Endothelial cell of umbilical vein (primary cell): ENCODE measurements at regions not wholly inside any gene's neighbourhood (a gene's known extent, or its start where the extent isn't known, plus 50 kb on each side); places are given as distances from the start of the nearest gene placed in this dataset.

Source experiments
- BruUV-seq: library from RNA; stranded (reverse); fragments of 400-500 nt; replicated peaks from 2 replicates; lab custom pipeline; 2021; lab: Mats Ljungman, UMichigan
- CTCF ChIA-PET: fragments of 300-600, 350-600 bp; sonication (Branson Sonifier 250); formaldehyde crosslinking; loops from one replicate; lab custom pipeline; 2021; ENCODE audit warnings: antibody characterized with exemption, inconsistent platforms; lab: Charles Lee
- POLR2A ChIA-PET: fragments of 300-600, 350-600 bp; sonication (Branson Sonifier 250); formaldehyde crosslinking; loops from one replicate; lab custom pipeline; 2021; ENCODE audit warnings: antibody characterized with exemption, inconsistent platforms; lab: Charles Lee
- DNase-seq: peaks from one replicate; pipeline ENCODE4 v3.0.0-alpha.2; 2011; ENCODE audit warnings: low read depth, low spot score
- FAIRE-seq: peaks from 2 replicates; lab custom pipeline; 2011; peaks lifted over from hg19 to GRCh38; lab: Jason Lieb, UNC
- H2AFZ ChIP-seq: 2 replicates; pipeline ENCODE4 v1.6.0; 2012; ENCODE audit warnings: low read depth, low read length, control low read depth, inconsistent platforms
- H3K27ac ChIP-seq: 2 replicates; pipeline ENCODE4 v1.5.1; 2011; ENCODE audit warnings: low read depth, mild to moderate bottlenecking, control low read depth, low read length, moderate library complexity; ENCODE audit not compliant: insufficient read depth
- H3K27me3 ChIP-seq, 2 experiments: 2 replicates each; pipeline versions ENCODE4 v1.6.0 to v1.6.1; 2011; ENCODE audit warnings: low read length in 2 of 2, mixed read lengths in 1 of 2; ENCODE audit not compliant: control insufficient read depth in 2 of 2, insufficient read depth in 2 of 2
- H3K36me3 ChIP-seq, 2 experiments: 2 replicates in 1 of 2; 3 replicates in 1 of 2; pipeline ENCODE4 v1.5.1; 2011; ENCODE audit warnings: low read length in 2 of 2, mild to moderate bottlenecking in 1 of 2, moderate library complexity in 1 of 2; ENCODE audit not compliant: control insufficient read depth in 2 of 2, insufficient read depth in 2 of 2; ENCODE audit errors: extremely low read depth in 1 of 2
- H3K4me1 ChIP-seq: 3 replicates; pipeline ENCODE4 v1.5.1; 2011; ENCODE audit warnings: mild to moderate bottlenecking, low read length; ENCODE audit not compliant: control insufficient read depth, insufficient read depth; ENCODE audit errors: extremely low read depth
- H3K4me2 ChIP-seq: 2 replicates; pipeline ENCODE4 v1.6.1; 2011; ENCODE audit warnings: low read length, control low read depth, mixed read lengths; ENCODE audit not compliant: insufficient read depth
- H3K4me3 ChIP-seq, 3 experiments: fragments of 200-600 bp in 1 of 3; sonication (generic), shearing (Covaris generic) in 1 of 3; replicated peaks in 1 of 3; 2 replicates each; pipeline ENCODE4 v1.5.1; 2011 to 2016; ENCODE audit warnings: control low read depth in 3 of 3, low read length in 3 of 3, mild to moderate bottlenecking in 2 of 3, inconsistent platforms in 1 of 3, low read depth in 1 of 3, moderate library complexity in 1 of 3; ENCODE audit not compliant: insufficient read depth in 1 of 3
- H3K79me2 ChIP-seq: 2 replicates; pipeline ENCODE4 v1.6.0; 2012; ENCODE audit warnings: low read length, inconsistent platforms; ENCODE audit not compliant: control insufficient read depth, insufficient read depth
- H3K9ac ChIP-seq: replicated peaks from 2 replicates; pipeline ENCODE3; 2011; ENCODE audit warnings: low read length, control low read depth; ENCODE audit not compliant: insufficient read depth; ENCODE audit errors: extremely low read depth
- H3K9me1 ChIP-seq: replicated peaks from 3 replicates; pipeline ENCODE4 v1.6.0; 2011; ENCODE audit warnings: mild to moderate bottlenecking, low read length; ENCODE audit not compliant: control insufficient read depth, insufficient read depth; ENCODE audit errors: extremely low read depth
- H3K9me3 ChIP-seq: replicated peaks from 2 replicates; pipeline ENCODE4 v1.5.1; 2012; ENCODE audit warnings: low read length, inconsistent platforms; ENCODE audit not compliant: control insufficient read depth, insufficient read depth
- H4K20me1 ChIP-seq: replicated peaks from 2 replicates; pipeline ENCODE3; 2011; ENCODE audit warnings: mild to moderate bottlenecking, low read length; ENCODE audit not compliant: control insufficient read depth, insufficient read depth; ENCODE audit errors: extremely low read depth
- EZH2 ChIP-seq: IDR thresholded peaks from 2 replicates; pipeline ENCODE4 v1.6.1; 2012; ENCODE audit warnings: borderline replicate concordance, low read depth, mild to moderate bottlenecking, moderate library complexity, low read length, inconsistent platforms; ENCODE audit not compliant: severe bottlenecking
- FOS ChIP-seq: IDR thresholded peaks from 2 replicates; pipeline ENCODE4 v1.6.1; 2011; ENCODE audit warnings: mild to moderate bottlenecking, low read length, moderate library complexity, borderline replicate concordance; ENCODE audit not compliant: insufficient read depth
- GATA2 ChIP-seq: IDR thresholded peaks from 2 replicates; pipeline ENCODE4 v1.7.0; 2011; ENCODE audit warnings: low read depth, mild to moderate bottlenecking, moderate library complexity, mixed read lengths, low read length; ENCODE audit not compliant: insufficient read length, insufficient read depth
- JUN ChIP-seq: IDR thresholded peaks from 2 replicates; pipeline ENCODE4 v1.6.1; 2011; ENCODE audit warnings: borderline replicate concordance, low read depth; ENCODE audit not compliant: insufficient read length, insufficient read depth
- MYC ChIP-seq: IDR thresholded peaks from one replicate; pipeline ENCODE4 v1.6.1; 2011; ENCODE audit warnings: mild to moderate bottlenecking, low read depth, low read length
- POLR2A ChIP-seq: IDR thresholded peaks from 2 replicates; pipeline ENCODE4 v1.6.1; 2012; ENCODE audit warnings: low read depth, mild to moderate bottlenecking, control low read depth, low read length
- POLR2AphosphoS5 ChIP-seq: IDR thresholded peaks from 2 replicates; pipeline ENCODE4 v1.6.1; 2012; ENCODE audit warnings: low read depth, mild to moderate bottlenecking, control low read depth, low read length, moderate library complexity; ENCODE audit not compliant: insufficient read depth
- dilution Hi-C: fragments of 300-500 bp; cut with MboI; formaldehyde crosslinking; loops from one replicate; pipeline ENCODE4 v1.15.0; 2019; ENCODE audit warnings: low sequenced_read_pairs; ENCODE audit not compliant: extremely low pct_ligation_motif_present
- intact Hi-C: fragments of 100-400 bp; cut with micrococcal nuclease; formaldehyde crosslinking; loops from one replicate; pipeline ENCODE4 v1.10.0; 2022
- TF ChIP-seq, protein P1 (sequence below): IDR thresholded peaks from 2 replicates; pipeline ENCODE4 v1.6.1; 2011; ENCODE audit not compliant: insufficient read depth, insufficient read length
- TF ChIP-seq, protein P2 (sequence below), 2 donors: IDR thresholded peaks; 1 replicate in 1 of 2; 2 replicates in 1 of 2; pipeline ENCODE4 v1.5.1; 2011; ENCODE audit warnings: low read length in 2 of 2, mild to moderate bottlenecking in 2 of 2, moderate library complexity in 2 of 2, control low read depth in 1 of 2, inconsistent platforms in 1 of 2, low read depth in 1 of 2; ENCODE audit not compliant: insufficient read depth in 1 of 2; ENCODE audit errors: extremely low read depth in 1 of 2

- CTCF ChIA-PET = interaction anchor here (0.8 to 2.1 kb wide), 2 partner anchors 16 to 28 kb away, joined by 3 to 5 read pairs; no protein-coding TSS in a partner anchor
- intact Hi-C loops = no loop called here
Observed at GRCh38 chr21:33169359-33169758, 60.4 kb upstream of the IFNAR2 start.

GRCh38 chr21:33171616-33172169 lies 58.0 kb upstream of the IFNAR2 start:
- POLR2A ChIA-PET = no interaction called here
- Histone ChIP-seq H4K20me1 (no peaks in the 10 kb centered on the region), H3K27me3 (peaks cover 9 to 22% of the 10 kb centered on the region in 2 experiments), H3K9ac (no peak overlapping the region), H3K9me3 (no peaks in the 10 kb centered on the region), H3K4me1 (no peaks in the 10 kb centered on the region), H2AFZ (no peak overlapping the region), H3K27ac (no peak overlapping the region), H3K4me2 (no peak overlapping the region), H3K9me1 (no peaks in the 10 kb centered on the region), H3K79me2 (no peaks in the 10 kb centered on the region), H3K4me3 (no peak overlapping the region), H3K36me3 (no peaks in the 10 kb centered on the region)
- BruUV-seq = no TSS peak
- CTCF ChIA-PET = interaction anchor here (0.6 to 1.0 kb wide), 2 partner anchors 25 to 571 kb away, joined by 3 read pairs; no protein-coding TSS in a partner anchor
- DNase-seq (no peak), FAIRE-seq (no peak)
- intact Hi-C loops (no loop called here), dilution Hi-C loops (no loop called here)
- TF ChIP-seq EZH2 (no peak), POLR2A (no peak), GATA2 (no peak), POLR2AphosphoS5 (no peak), MYC (no peak), FOS (no peak), JUN (no peak)
- TF ChIP-seq, protein P1, sequence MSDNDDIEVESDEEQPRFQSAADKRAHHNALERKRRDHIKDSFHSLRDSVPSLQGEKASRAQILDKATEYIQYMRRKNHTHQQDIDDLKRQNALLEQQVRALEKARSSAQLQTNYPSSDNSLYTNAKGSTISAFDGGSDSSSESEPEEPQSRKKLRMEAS = no peak
- TF ChIP-seq, protein P2, sequence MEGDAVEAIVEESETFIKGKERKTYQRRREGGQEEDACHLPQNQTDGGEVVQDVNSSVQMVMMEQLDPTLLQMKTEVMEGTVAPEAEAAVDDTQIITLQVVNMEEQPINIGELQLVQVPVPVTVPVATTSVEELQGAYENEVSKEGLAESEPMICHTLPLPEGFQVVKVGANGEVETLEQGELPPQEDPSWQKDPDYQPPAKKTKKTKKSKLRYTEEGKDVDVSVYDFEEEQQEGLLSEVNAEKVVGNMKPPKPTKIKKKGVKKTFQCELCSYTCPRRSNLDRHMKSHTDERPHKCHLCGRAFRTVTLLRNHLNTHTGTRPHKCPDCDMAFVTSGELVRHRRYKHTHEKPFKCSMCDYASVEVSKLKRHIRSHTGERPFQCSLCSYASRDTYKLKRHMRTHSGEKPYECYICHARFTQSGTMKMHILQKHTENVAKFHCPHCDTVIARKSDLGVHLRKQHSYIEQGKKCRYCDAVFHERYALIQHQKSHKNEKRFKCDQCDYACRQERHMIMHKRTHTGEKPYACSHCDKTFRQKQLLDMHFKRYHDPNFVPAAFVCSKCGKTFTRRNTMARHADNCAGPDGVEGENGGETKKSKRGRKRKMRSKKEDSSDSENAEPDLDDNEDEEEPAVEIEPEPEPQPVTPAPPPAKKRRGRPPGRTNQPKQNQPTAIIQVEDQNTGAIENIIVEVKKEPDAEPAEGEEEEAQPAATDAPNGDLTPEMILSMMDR (IDR thresholded peaks at IDR 0.05; ENCODE audit: extremely low read depth in 1 of 2, insufficient read depth in 1 of 2, low read depth in 1 of 2, low read length in 2 of 2) = no peak

More at GRCh38 chr21:33169359-33169758, 60.4 kb upstream of the IFNAR2 start:
- BruUV-seq = no TSS peak
- no peak for TF ChIP-seq POLR2AphosphoS5
- TF ChIP-seq JUN = no peak
- TF ChIP-seq EZH2 = no peak
- no peak for TF ChIP-seq FOS
- TF ChIP-seq, protein P1 = no peak
- no peak for TF ChIP-seq POLR2A
- no peak overlapping the region for H3K27ac ChIP-seq
- no peak overlapping the region for H3K9ac ChIP-seq
- no peaks in the 10 kb centered on the region for H3K9me1 ChIP-seq
- FAIRE-seq (no peak), DNase-seq (no peak)
- no peak overlapping the region for H3K4me3 ChIP-seq
- H3K36me3 ChIP-seq = no peaks in the 10 kb centered on the region
- H3K79me2 ChIP-seq = no peaks in the 10 kb centered on the region
- H4K20me1 ChIP-seq = no peaks in the 10 kb centered on the region
- dilution Hi-C loops = no loop called here
- H3K4me2 ChIP-seq = no peak overlapping the region
- no peak overlapping the region for H2AFZ ChIP-seq
- H3K4me1 ChIP-seq = no peaks in the 10 kb centered on the region
- no peaks in the 10 kb centered on the region for H3K9me3 ChIP-seq
- POLR2A ChIA-PET = no interaction called here
- H3K27me3 ChIP-seq = peaks cover 9 to 18% of the 10 kb centered on the region in 2 experiments
